GM21447 (cell line): ENCODE measurements at regions not wholly inside any gene's neighbourhood (a gene's known extent, or its start where the extent isn't known, plus 50 kb on each side); places are given as distances from the start of the nearest gene placed in this dataset.
"Not testable (repeated sequence)": the region's sequence is repeated elsewhere in the genome, so short reads cannot be mapped to it uniquely, and the experiment has no call there.

ENCODE experiments used
- ATAC-seq: cut with Tn5 transposase; IDR thresholded peaks from one replicate; pipeline ENCODE4 v1.9.1; 2021; ENCODE audit not compliant: unreplicated experiment

DNA sequence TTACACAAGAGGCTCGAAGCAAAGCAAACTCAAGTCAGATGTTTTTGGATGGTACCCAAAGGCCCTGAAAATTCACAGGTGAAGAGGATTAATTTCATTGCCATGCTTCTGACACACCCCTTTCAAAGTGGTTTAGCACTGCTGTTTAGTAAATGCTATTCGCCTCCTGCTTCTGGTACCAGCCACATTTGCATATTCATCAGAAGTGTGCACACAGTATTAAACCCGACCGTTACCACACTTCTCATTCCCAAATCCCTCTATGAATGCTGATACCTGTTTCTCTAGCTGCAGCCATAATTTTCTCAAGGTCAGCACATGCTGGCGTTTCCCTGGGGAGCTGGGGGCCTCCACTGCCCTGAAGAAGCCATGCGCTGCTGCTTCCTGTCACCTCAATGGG is 179.8 kb upstream of the DAB1 start:
- ATAC-seq, result no peak

DNA sequence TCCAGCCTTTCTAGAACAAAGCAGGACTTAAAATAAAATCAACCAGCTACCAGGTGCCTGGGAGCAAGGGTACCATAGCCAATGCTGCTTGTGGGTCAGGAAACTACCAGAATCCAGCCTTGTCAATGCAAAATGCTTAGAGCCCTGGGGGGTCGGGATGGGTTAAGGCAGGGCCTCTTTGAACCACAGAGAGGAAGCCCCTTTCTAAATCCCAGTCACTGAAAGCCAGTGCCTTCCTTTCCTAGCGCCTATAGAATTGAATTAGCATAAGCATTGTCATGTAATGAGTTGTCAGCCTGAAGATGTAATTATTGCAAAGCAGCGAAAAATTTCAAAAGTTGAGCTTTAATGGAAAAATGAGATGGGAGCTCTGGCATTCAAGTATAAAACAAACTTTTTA is 176.6 kb upstream of the DAB1 start:
- ATAC-seq, result no peak

DNA sequence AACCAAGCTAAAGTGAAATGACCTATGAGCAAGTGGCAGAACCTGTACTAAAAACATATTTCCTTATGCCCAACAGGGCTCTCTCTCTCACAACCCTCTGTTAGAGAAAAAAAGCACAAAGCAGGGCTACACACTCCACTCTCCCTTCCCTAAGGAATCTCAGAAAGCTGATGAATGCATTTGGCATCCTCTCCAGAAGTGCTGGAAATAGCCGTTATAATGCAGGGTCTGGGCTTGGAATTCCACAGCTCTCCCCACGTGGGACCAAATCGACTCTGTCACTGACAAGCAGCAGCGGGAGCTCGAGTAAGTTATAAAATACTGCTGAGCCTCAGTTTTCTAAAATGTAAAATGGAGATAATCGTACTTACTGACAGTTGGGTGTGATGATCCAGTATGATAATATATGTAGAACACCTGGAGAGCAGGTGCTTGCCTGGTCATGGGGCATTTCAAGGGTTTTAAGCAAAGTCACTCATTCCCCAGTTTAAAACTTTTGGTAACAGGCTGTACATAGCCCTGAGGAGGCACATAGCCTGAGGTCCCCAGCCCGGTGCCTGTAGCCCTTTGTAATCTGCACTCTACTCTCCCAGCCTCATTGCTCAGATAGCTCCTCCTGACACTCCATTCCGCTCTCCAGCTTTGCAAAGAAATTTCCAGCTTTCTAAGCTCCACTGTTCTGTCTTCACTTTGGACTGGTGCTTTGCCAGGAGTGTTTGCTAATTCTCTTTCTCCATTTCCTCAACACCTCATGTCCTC is 175.6 kb upstream of the DAB1 start:
- no peak for ATAC-seq

DNA sequence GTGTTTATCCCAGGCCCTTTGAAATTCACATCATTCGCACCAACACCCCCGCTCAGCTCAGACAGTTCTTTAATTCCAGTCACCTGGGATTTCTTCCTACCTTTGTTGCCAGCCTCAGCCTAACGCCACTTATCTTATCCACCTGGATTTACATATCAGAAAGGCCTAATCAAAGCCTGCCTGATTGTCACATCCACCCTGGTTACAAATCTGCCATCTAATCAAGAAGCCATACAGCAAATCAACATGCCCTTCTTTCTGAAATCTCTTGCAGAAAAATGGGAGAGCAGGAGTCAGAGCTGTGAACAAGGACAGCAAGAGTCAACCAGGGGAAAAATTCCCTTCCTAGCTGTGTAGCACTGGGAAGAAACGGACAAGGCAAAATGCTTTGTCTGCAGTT is 173.2 kb upstream of the DAB1 start:
- ATAC-seq, result no peak

DNA sequence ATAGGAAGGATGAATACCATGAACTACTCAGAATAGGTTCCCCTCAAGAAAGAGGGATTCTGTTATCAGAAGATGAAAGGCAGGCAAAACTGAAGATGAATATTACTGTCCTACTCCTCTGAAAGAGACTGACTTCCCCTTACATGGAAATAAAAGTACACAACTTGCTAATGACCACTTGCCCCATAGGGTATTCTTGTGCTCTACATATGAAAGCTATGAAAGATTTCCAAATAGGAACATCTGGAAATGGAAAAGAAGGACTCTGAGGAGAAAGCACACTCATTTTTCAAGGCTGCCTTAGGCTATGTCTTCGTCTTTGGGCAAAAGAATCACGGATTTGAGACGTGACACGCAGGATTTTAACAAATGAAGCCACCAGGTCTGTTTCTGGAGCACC is 170.1 kb upstream of the DAB1 start:
- no peak for ATAC-seq

DNA sequence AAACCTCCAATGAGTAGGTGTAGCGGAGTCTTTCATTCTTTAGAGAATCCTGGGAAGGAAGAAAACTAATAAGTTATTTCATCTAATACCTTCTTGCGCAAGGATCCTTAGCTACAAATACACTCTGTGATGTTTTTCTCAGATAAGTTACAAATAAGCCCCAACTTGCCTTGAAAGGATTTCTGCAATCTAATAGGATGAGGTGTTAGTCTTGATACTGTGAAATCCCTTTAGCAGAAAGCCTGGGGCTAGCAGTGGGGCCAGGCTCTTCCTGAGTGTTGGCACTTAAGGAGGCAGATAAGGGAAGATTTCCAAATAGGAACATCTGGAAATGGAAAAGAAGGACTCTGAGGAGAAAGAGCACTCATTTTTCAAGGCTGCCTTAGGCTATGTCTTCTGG is 168.0 kb upstream of the DAB1 start:
- no peak for ATAC-seq

DNA sequence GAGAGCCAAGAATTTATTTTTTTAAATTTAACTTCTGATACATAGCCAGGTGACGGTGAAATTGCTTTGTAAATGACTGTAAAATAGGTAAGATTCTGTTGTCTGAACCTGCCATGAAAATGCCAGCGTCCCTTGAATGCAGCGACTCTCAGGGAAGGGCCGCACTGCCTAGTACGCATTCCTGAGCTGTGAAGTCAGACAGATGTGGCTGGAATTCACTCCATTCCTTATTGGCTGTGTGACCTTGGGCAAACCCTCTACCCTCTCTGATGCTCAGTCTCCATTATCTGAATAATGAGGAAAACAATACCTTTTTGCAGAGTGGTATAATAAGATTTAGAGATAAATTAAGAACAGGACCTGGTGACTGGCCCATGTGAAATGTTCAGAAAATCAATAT is 167.1 kb upstream of the DAB1 start:
- ATAC-seq, result no peak

DNA sequence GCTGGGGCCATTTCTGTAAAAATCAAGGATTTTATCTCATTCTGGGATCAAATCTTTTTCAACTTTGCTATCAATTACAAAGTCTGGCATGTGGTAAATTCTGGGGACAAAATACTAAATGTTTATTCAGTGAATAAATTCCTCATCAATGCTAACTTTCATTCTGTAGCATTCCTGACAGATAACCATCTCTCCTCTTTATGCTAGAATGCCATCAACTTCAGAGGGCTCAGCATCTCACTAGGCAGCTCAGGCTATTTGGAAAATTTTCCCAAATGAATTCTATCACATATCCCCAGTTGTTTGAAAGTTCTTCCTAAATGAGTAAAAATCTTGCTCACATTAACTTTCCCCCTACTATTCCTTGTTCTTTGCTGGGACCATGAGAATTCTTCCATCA is 163.0 kb upstream of the DAB1 start:
- ATAC-seq, result no peak

DNA sequence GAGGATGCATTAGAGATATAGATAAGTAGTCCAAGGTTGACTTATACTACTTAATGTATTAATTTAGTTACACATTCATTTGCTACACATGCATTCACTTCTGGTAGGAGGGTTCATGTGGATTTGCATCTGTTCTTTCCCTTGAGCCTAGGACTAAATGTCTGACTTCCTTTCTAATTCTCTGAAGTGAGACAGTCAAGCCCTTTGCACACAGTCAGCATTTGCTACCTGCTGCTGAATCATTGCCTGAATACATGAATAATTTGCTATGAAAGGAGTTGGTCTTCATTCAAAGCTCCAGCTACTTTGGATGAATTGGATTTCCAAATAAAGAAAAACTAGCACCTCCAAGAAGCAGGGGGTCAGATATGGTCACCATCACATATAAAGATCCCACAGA is 154.8 kb upstream of the DAB1 start:
- no peak for ATAC-seq

DNA sequence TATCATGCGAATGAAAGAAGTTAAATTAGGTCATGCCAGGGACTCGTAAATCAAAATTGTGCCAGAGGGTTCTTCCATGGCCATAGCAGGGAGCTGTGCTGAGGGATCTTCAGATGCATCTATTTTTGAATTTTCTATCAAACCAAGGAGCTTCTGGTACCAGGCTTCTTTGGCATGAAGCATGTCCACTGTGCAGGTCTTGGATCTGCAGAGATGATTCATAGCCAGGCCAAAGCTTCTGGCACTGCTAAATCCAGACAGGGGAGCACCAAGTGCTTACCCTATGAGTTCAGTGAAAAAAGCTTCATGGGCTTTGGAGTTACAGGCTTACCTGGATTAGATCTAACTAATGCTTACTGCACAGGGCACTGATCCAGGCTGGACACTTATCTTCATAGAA is 154.2 kb upstream of the DAB1 start:
- no peak for ATAC-seq

DNA sequence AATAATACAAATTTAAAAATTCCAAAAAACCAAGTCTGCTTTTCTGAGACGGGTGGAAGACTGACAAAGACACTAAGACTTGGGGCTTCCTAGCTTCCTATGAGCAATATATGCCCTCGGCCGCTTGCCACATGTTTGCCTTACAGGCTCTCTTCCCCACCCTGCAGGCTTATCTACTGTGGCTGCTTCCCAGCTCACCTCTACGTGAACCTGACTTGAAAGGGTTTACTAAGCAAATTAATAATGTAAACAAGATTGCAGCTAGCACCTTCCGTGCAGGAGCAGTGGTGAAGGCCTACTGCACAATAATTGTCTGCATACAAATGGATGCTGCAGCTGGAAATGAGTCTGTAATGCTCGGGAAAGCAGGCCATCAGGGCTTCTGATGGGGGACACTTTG is 152.9 kb upstream of the DAB1 start:
- no peak for ATAC-seq

DNA sequence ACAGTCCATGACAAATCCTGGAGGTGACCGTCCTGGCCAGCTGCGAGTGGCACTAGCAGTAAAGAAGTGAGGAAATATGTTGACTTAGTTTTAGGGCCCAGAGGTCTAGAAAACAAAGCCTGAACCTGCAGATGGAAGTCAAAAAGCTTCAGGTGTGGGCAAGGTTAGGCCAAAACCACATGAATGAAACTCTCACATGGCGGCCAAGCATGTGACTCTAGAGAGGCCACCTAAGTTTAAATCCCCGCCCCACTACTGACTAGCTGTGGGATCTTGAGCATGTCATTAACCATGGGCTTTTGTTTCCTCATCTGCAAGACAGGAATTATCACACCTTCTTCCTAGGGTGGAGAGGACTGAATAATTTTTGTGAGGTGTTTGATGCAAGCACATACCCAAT is 148.2 kb upstream of the DAB1 start:
- no peak for ATAC-seq

DNA sequence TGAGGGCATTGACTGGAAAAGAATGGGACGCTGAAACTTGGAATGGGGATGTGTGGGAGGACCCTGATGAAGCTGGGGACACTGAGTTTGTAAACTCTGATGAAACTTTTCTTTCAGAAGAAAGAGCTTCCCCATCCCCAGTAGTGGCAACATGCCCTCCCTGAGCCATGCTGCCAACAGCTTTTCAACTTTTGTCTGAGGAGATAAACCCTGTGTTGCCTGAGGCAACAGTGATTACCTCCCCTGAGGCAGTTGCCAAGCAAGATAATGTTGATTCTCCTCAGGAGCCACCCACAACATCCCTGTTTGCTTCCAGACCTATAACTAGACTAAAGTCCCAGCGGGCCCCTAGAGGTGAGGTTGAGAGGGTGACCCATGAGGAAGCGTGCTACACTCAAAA is 134.2 kb upstream of the DAB1 start:
- not testable (repeated sequence) for ATAC-seq

DNA sequence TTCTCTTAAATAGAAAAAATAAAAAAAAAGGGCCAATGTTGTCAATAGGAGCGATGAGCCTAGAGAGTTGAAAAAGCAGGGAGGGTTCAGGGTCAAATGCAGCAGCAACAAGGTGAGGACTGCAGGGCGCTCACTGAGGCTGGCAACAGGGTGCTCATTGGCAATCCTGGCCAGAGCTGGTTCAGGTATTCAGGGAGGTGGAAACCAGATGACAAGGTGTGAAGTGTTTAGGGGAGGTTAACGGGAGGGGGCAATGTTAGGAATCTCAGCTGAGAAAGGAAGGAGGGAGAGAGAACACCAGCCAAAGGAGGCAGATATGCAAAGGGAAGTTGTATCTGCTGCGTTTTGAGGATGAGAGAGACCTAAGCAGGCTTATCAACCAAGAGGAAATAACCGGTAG is 129.8 kb upstream of the DAB1 start:
- ATAC-seq, result no peak

DNA sequence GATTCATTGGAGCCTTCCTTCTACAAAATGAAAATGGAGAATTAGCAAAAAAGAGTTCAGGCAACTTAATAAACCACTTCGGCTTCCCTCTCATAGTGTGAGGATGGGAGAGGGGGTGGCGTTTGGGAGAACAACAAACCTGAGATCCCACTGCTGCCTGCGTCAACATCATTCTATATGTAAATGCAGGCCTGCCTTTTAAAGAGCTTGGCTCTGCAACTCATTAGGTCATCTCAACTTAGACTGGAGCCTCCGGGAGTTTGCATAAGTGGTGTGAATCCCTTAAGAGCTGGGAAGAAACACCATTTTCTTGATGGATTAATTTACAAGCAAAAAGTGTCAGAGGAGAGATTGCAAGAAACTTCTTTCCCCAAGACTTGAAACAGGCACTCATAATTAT is 127.6 kb upstream of the DAB1 start:
- no peak for ATAC-seq

DNA sequence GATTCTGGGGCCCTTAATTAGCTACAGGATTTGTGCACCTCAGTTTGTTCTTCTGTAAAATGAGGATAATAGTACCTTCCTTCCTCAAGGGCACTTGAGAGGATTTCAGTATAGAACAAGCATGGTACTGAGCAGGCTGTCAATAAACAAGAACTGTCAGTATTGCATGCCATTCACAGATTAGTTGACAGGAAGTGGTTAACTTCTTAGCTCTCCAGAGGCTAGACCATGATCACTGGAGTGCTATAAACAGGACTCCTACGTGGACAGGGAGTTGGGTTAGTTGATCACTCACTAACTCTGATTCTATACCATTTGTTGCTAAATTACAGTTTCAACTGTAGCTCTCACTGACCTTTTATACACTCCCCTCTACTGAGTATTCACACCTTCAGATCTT is 126.2 kb upstream of the DAB1 start:
- ATAC-seq, result peak; percentile 70

DNA sequence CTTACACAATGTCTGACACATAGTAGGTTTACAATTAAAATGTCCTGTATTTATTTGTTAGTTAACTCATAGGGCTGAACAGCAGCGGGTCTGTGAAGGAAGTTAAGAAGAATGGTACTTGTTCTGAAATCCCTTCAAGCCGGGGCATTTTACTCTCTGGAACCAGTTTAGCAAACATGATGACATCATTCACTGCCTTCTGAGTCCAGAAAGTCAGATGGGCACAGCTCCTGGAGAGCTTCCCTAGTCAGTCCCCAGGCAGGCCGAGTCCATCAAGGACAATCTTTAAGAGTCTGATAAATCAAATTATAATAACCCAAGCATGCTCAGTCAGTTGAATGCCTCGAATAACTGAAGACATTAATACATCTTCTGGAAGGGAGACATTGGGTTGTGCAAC is 125.4 kb upstream of the DAB1 start:
- no peak for ATAC-seq

DNA sequence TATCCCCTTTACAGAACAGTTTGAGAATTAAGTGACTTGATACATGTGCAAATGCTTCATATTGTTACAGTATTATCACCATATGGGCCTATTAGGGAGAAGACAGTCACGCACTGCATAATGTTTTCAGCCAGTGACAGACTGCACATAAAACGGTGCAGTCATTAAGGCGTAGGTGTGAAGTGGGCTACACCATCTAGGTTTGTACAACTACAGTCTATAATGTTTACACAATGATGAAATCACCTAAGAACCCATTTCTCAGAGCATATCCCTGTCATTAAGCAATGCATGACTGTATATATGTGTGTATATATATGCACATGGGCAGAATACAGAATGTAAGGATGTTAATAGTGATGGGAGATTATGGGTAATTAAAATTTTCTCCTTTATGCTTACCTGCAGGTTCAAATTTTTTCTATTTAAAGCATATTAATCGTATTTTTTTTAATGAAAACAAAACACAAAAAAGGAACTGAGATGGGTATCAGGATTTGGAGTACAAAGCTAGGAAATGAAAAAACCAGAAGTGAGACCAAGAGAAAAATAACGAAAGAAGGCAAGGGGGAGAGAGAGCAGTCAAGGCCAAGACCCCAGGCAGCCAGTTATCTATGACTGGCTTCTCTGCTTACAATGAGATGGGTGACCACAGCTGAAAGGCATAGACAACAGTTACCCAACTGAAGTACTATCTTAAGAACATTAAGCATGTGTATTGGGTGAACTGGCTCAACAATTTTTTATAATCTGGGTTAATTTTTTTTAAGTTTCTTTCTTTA is 122.9 kb upstream of the DAB1 start:
- ATAC-seq, result no peak

DNA sequence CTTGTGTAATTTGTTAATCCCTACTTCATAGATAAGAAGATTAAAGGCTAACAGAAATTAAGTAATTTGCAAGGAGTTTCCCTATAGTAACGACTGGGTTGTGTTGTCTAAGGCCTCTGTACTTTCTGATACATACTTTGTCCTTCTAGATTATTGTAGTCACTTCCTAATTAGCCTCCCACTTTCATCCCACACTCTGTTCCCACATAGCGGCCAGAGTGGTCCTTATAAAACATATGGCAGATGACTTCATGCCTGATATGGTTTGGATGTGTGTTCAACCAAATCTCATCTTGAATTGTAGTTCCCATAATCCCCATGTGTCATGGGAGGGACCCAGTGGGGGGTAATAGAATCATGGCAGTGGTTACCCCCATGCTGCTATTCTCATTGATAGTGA is 120.5 kb upstream of the DAB1 start:
- no peak for ATAC-seq

DNA sequence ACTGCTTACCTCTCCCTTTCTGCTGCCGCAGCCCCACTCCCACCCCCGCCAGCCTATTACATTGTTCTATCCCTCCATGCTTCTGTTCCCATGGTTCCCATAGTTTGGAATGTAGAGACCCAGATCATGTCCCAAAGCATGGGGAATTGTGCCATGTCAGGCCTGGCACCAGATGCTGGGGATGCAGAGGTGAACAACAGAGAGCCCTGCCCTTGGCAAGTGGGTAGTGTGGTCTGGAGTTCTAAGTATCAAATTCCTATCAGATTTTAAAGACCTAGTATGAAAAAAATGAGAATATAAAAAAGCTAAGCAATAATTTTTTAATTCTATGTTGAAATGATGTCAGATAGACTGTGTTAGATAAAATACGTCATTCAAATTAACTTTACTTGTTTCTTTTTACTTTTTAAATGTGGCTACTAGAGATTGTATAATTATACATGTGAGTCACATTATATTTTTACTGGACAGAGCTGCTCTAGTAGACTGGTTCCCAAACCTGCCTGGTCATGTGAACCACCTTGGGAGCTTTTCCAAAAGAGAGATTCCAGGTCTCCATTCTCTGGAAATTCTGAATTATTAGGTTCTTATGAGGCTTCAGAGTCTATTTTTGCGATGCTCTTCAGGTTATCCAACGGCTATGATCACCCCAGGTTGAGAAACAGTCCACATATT is 113.0 kb upstream of the DAB1 start:
- no peak for ATAC-seq

DNA sequence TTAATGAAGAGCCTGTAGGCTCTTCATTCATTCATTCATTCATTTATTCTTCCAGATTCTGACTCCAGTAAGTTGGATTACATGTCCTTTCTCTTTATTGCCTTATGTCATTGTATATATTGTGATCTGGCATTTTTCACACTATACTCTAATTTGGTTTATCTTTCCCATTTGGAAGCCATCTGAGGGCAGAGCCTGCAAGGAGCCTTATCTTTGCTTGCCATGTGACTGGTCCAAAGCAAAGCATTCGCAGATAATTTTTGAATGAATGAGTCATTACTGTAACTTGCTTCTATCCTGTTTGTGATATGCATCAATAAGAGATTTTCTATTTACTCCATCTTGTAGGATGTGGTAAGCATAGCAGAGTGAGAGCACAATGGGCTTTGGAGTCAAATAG is 108.4 kb upstream of the DAB1 start:
- ATAC-seq, result no peak

DNA sequence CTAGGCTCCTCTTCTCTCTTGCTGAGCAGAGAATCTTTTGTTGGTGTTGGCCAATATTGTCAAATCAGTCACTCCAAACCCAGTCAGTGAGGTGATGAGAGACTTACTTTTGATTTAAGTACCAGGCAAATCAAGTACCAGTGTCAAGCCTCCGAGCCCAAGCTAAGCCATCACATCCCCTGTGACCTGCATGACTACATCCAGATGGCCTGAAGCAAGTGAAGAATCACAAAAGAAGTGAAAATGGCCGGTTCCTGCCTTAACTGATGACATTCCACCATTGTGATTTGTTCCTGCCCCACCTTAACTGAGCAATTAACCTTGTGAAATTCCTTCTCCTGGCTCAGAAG is 107.0 kb upstream of the DAB1 start:
- ATAC-seq, result not testable (repeated sequence)
